HepG2 (cell line): ENCODE measurements at regions not wholly inside any gene's neighbourhood (a gene's known extent, or its start where the extent isn't known, plus 50 kb on each side); places are given as distances from the start of the nearest gene placed in this dataset.

ENCODE experiments used
- RBM39 ChIP-seq: fragments of 200-400 bp; formaldehyde crosslinking; IDR thresholded peaks from one replicate; pipeline ENCODE4 v1.6.1; 2018; ENCODE audit warnings: antibody characterized with exemption, mild to moderate bottlenecking, low read depth, low read length; ENCODE audit not compliant: poor library complexity, severe bottlenecking
- TBP ChIP-seq: sonication (generic); formaldehyde crosslinking; IDR thresholded peaks from 2 replicates; pipeline ENCODE4 v1.5.0; 2020; ENCODE audit warnings: missing genetic modification reagents
- ZMAT3 ChIP-seq: sonication (generic); formaldehyde crosslinking; conservative IDR thresholded peaks from 2 replicates; pipeline ENCODE4 v1.7.0; 2021; ENCODE audit warnings: missing genetic modification reagents

- TF ChIP-seq ZMAT3 (CRISPR knock-in tag) (no peak), RBM39 (no peak), TBP (CRISPR knock-in tag) (no peak)
Observed at GRCh38 chr10:70952401-70952800, 64.0 kb upstream of the PCBD1 start.
